ENCODE measurements at regions not wholly inside any gene's neighbourhood (a gene's known extent, or its start where the extent isn't known, plus 50 kb on each side); places are given as distances from the start of the nearest gene placed in this dataset.

GRCh38 chr18:45275367-45276113 lies 339.7 kb upstream of the SLC14A2 start:
- Mint-ChIP-seq H3K36me3 (ENCODE audit: unreplicated experiment) (peaks cover 7% of the 10 kb centered on the region), H3K4me1 (ENCODE audit: unreplicated experiment) (no peaks in the 10 kb centered on the region), H3K9me3 (ENCODE audit: unreplicated experiment) (peaks cover 31% of the 10 kb centered on the region), H3K27me3 (ENCODE audit: unreplicated experiment) (peaks cover 5% of the 10 kb centered on the region), H3K27ac (ENCODE audit: unreplicated experiment) (no peak overlapping the region), H3K4me3 (ENCODE audit: unreplicated experiment) (no peak overlapping the region)
- DNase-seq (ENCODE audit: extremely low spot score, unreplicated experiment): no peak
- TF ChIP-seq, protein P1, sequence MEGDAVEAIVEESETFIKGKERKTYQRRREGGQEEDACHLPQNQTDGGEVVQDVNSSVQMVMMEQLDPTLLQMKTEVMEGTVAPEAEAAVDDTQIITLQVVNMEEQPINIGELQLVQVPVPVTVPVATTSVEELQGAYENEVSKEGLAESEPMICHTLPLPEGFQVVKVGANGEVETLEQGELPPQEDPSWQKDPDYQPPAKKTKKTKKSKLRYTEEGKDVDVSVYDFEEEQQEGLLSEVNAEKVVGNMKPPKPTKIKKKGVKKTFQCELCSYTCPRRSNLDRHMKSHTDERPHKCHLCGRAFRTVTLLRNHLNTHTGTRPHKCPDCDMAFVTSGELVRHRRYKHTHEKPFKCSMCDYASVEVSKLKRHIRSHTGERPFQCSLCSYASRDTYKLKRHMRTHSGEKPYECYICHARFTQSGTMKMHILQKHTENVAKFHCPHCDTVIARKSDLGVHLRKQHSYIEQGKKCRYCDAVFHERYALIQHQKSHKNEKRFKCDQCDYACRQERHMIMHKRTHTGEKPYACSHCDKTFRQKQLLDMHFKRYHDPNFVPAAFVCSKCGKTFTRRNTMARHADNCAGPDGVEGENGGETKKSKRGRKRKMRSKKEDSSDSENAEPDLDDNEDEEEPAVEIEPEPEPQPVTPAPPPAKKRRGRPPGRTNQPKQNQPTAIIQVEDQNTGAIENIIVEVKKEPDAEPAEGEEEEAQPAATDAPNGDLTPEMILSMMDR (IDR thresholded peaks at IDR 0.05): peak; percentile 59

- peaks cover 3% of the 10 kb centered on the region for H3K27me3 Mint-ChIP-seq (ENCODE audit: unreplicated experiment)
- TF ChIP-seq, protein P1 (IDR thresholded peaks at IDR 0.05): no peak
- DNase-seq (ENCODE audit: extremely low spot score, unreplicated experiment): no peak
- peaks cover 23% of the 10 kb centered on the region for H3K9me3 Mint-ChIP-seq (ENCODE audit: unreplicated experiment)
- H3K4me1 Mint-ChIP-seq (ENCODE audit: unreplicated experiment): no peaks in the 10 kb centered on the region
- H3K27ac Mint-ChIP-seq (ENCODE audit: unreplicated experiment): no peak overlapping the region
- peaks cover 4% of the 10 kb centered on the region for H3K36me3 Mint-ChIP-seq (ENCODE audit: unreplicated experiment)
- no peak overlapping the region for H3K4me3 Mint-ChIP-seq (ENCODE audit: unreplicated experiment)
These were observed 338.4 kb upstream of the SLC14A2 start for GRCh38 chr18:45276878-45277277.

- Mint-ChIP-seq H3K9me3 (ENCODE audit: unreplicated experiment) (peaks cover 19% of the 10 kb centered on the region), H3K27me3 (ENCODE audit: unreplicated experiment) (peaks cover 6% of the 10 kb centered on the region), H3K4me1 (ENCODE audit: unreplicated experiment) (no peaks in the 10 kb centered on the region), H3K4me3 (ENCODE audit: unreplicated experiment) (no peak overlapping the region), H3K27ac (ENCODE audit: unreplicated experiment) (no peak overlapping the region), H3K36me3 (ENCODE audit: unreplicated experiment) (peaks cover 4% of the 10 kb centered on the region)
- TF ChIP-seq, protein P1 (IDR thresholded peaks at IDR 0.05): no peak
- DNase-seq (ENCODE audit: extremely low spot score, unreplicated experiment): no peak
These were observed 337.4 kb upstream of the SLC14A2 start for GRCh38 chr18:45277908-45278307.

- H3K27ac Mint-ChIP-seq (ENCODE audit: unreplicated experiment): no peak overlapping the region
- no peaks in the 10 kb centered on the region for H3K36me3 Mint-ChIP-seq (ENCODE audit: unreplicated experiment)
- TF ChIP-seq, protein P1 (IDR thresholded peaks at IDR 0.05): no peak
- H3K4me3 Mint-ChIP-seq (ENCODE audit: unreplicated experiment): no peak overlapping the region
- DNase-seq (ENCODE audit: extremely low spot score, unreplicated experiment): no peak
- H3K9me3 Mint-ChIP-seq (ENCODE audit: unreplicated experiment): peaks cover 5% of the 10 kb centered on the region
- peaks cover 11% of the 10 kb centered on the region for H3K27me3 Mint-ChIP-seq (ENCODE audit: unreplicated experiment)
- no peaks in the 10 kb centered on the region for H3K4me1 Mint-ChIP-seq (ENCODE audit: unreplicated experiment)
These were observed 334.6 kb upstream of the SLC14A2 start for GRCh38 chr18:45280481-45281276.

Measured in osteocyte (in vitro differentiated cells).